H1 (cell line): ENCODE measurements at regions not wholly inside any gene's neighbourhood (a gene's known extent, or its start where the extent isn't known, plus 50 kb on each side); places are given as distances from the start of the nearest gene placed in this dataset.
A peak's percentile ranks its signal among the peaks of the same experiment; 100 is the strongest.

Experiments used
- CEBPB ChIP-seq: IDR thresholded peaks from 2 replicates; pipeline ENCODE4 v1.6.1; 2012; ENCODE audit warnings: low read depth, low read length
- JUND ChIP-seq: IDR thresholded peaks from 2 replicates; pipeline ENCODE4 v1.6.1; 2011; ENCODE audit warnings: mild to moderate bottlenecking, improper control_type of control experiment, low read length
- KDM1A ChIP-seq: fragments of 200-600, 300-600 bp; sonication (generic); IDR thresholded peaks from 2 replicates; pipeline ENCODE4 v1.7.1; 2016; ENCODE audit warnings: mild to moderate bottlenecking, low read length, borderline replicate concordance
- POLR2AphosphoS5 ChIP-seq: IDR thresholded peaks from 2 replicates; pipeline ENCODE4 v1.6.1; 2011; ENCODE audit warnings: low read depth, low read length
- RAD21 ChIP-seq, 2 experiments: IDR thresholded peaks in 1 of 2; conservative IDR thresholded peaks in 1 of 2; 2 replicates each; pipeline ENCODE4 v1.6.1; 2011; ENCODE audit warnings: low read depth in 2 of 2, low read length in 2 of 2, improper control_type of control experiment in 1 of 2, inconsistent platforms in 1 of 2, mild to moderate bottlenecking in 1 of 2, moderate library complexity in 1 of 2
- RFX5 ChIP-seq: IDR thresholded peaks from 2 replicates; pipeline ENCODE4 v1.6.1; 2011; ENCODE audit warnings: low read depth, low read length, improper control_type of control experiment, borderline replicate concordance
- ZNF274 ChIP-seq: IDR thresholded peaks from 2 replicates; pipeline ENCODE4 v1.7.0; 2012; ENCODE audit warnings: low read length, borderline replicate concordance; ENCODE audit errors: extremely low read depth
- TF ChIP-seq, protein P1 (sequence below): fragments of 300-600 bp; sonication (generic); IDR thresholded peaks from 2 replicates; pipeline ENCODE4 v1.7.1; 2012; ENCODE audit warnings: low read length, moderate library complexity, mild to moderate bottlenecking, inconsistent platforms; ENCODE audit not compliant: insufficient replicate concordance
- TF ChIP-seq, protein P2 (sequence below), 3 experiments: IDR thresholded peaks; 1 replicate in 2 of 3; 2 replicates in 1 of 3; pipeline versions ENCODE4 v1.5.1 to v1.6.1; 2011; ENCODE audit warnings: low read length in 3 of 3, mild to moderate bottlenecking in 3 of 3, inconsistent platforms in 2 of 3, low read depth in 1 of 3, moderate library complexity in 1 of 3; ENCODE audit not compliant: insufficient read depth in 1 of 3; ENCODE audit errors: control extremely low read depth in 1 of 3
- TF ChIP-seq, protein P3 (sequence below): IDR thresholded peaks from 2 replicates; pipeline ENCODE4 v1.6.1; 2012; ENCODE audit warnings: inconsistent platforms

DNA sequence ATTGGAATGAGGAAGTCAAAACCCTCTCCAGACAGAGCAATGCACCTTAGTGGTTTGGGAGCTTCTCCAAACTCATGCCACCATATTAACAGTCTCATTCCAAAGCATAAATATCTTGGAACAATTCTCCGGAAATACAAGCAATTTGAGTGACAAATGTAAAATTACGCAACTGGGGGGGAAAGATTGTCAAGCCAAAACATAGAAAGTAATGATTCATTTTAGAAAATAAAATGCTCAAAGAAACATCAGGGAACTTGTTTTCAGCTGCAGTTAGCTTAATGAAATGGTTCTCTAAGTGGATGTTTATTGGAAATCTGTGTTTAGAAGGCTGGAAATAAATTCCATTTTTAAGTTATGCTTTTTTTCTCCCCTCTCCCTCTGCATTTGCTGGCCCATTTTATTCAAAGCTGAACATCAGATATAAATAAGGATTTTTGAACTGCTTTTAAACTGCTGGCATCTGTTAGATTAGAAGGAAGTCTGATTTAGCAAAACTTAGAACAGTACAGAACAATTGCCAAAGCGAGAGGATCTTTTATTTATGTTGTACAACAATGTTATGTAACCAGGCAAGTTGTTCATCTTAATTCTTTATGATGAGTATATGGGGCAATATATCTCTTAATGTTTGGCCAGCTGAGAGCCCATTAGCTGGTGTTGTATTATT lies 551.9 kb downstream of the PRELID2 start:
- no peak for TF ChIP-seq RAD21 (IDR thresholded peaks at IDR 0.05 in 1 of 2, conservative IDR thresholded peaks at IDR 0.05 in 1 of 2; ENCODE audit: low read depth in 2 of 2, low read length in 2 of 2)
- no peak for TF ChIP-seq POLR2AphosphoS5
- no peak for TF ChIP-seq JUND
- TF ChIP-seq, protein P1, sequence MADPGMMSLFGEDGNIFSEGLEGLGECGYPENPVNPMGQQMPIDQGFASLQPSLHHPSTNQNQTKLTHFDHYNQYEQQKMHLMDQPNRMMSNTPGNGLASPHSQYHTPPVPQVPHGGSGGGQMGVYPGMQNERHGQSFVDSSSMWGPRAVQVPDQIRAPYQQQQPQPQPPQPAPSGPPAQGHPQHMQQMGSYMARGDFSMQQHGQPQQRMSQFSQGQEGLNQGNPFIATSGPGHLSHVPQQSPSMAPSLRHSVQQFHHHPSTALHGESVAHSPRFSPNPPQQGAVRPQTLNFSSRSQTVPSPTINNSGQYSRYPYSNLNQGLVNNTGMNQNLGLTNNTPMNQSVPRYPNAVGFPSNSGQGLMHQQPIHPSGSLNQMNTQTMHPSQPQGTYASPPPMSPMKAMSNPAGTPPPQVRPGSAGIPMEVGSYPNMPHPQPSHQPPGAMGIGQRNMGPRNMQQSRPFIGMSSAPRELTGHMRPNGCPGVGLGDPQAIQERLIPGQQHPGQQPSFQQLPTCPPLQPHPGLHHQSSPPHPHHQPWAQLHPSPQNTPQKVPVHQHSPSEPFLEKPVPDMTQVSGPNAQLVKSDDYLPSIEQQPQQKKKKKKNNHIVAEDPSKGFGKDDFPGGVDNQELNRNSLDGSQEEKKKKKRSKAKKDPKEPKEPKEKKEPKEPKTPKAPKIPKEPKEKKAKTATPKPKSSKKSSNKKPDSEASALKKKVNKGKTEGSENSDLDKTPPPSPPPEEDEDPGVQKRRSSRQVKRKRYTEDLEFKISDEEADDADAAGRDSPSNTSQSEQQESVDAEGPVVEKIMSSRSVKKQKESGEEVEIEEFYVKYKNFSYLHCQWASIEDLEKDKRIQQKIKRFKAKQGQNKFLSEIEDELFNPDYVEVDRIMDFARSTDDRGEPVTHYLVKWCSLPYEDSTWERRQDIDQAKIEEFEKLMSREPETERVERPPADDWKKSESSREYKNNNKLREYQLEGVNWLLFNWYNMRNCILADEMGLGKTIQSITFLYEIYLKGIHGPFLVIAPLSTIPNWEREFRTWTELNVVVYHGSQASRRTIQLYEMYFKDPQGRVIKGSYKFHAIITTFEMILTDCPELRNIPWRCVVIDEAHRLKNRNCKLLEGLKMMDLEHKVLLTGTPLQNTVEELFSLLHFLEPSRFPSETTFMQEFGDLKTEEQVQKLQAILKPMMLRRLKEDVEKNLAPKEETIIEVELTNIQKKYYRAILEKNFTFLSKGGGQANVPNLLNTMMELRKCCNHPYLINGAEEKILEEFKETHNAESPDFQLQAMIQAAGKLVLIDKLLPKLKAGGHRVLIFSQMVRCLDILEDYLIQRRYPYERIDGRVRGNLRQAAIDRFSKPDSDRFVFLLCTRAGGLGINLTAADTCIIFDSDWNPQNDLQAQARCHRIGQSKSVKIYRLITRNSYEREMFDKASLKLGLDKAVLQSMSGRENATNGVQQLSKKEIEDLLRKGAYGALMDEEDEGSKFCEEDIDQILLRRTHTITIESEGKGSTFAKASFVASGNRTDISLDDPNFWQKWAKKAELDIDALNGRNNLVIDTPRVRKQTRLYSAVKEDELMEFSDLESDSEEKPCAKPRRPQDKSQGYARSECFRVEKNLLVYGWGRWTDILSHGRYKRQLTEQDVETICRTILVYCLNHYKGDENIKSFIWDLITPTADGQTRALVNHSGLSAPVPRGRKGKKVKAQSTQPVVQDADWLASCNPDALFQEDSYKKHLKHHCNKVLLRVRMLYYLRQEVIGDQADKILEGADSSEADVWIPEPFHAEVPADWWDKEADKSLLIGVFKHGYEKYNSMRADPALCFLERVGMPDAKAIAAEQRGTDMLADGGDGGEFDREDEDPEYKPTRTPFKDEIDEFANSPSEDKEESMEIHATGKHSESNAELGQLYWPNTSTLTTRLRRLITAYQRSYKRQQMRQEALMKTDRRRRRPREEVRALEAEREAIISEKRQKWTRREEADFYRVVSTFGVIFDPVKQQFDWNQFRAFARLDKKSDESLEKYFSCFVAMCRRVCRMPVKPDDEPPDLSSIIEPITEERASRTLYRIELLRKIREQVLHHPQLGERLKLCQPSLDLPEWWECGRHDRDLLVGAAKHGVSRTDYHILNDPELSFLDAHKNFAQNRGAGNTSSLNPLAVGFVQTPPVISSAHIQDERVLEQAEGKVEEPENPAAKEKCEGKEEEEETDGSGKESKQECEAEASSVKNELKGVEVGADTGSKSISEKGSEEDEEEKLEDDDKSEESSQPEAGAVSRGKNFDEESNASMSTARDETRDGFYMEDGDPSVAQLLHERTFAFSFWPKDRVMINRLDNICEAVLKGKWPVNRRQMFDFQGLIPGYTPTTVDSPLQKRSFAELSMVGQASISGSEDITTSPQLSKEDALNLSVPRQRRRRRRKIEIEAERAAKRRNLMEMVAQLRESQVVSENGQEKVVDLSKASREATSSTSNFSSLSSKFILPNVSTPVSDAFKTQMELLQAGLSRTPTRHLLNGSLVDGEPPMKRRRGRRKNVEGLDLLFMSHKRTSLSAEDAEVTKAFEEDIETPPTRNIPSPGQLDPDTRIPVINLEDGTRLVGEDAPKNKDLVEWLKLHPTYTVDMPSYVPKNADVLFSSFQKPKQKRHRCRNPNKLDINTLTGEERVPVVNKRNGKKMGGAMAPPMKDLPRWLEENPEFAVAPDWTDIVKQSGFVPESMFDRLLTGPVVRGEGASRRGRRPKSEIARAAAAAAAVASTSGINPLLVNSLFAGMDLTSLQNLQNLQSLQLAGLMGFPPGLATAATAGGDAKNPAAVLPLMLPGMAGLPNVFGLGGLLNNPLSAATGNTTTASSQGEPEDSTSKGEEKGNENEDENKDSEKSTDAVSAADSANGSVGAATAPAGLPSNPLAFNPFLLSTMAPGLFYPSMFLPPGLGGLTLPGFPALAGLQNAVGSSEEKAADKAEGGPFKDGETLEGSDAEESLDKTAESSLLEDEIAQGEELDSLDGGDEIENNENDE = no peak
- TF ChIP-seq KDM1A = no peak
- TF ChIP-seq, protein P2, sequence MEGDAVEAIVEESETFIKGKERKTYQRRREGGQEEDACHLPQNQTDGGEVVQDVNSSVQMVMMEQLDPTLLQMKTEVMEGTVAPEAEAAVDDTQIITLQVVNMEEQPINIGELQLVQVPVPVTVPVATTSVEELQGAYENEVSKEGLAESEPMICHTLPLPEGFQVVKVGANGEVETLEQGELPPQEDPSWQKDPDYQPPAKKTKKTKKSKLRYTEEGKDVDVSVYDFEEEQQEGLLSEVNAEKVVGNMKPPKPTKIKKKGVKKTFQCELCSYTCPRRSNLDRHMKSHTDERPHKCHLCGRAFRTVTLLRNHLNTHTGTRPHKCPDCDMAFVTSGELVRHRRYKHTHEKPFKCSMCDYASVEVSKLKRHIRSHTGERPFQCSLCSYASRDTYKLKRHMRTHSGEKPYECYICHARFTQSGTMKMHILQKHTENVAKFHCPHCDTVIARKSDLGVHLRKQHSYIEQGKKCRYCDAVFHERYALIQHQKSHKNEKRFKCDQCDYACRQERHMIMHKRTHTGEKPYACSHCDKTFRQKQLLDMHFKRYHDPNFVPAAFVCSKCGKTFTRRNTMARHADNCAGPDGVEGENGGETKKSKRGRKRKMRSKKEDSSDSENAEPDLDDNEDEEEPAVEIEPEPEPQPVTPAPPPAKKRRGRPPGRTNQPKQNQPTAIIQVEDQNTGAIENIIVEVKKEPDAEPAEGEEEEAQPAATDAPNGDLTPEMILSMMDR (IDR thresholded peaks at IDR 0.05; ENCODE audit: control extremely low read depth in 1 of 3, insufficient read depth in 1 of 3, low read depth in 1 of 3, low read length in 3 of 3) = no peak
- TF ChIP-seq, protein P3, sequence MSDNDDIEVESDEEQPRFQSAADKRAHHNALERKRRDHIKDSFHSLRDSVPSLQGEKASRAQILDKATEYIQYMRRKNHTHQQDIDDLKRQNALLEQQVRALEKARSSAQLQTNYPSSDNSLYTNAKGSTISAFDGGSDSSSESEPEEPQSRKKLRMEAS = no peak
- no peak for TF ChIP-seq RFX5
- TF ChIP-seq ZNF274 = no peak
- TF ChIP-seq CEBPB = 0 out of 2 replicates have a peak, but pooled peaks have one; percentile 34
